GM21737 (cell line): ENCODE measurements at regions not wholly inside any gene's neighbourhood (a gene's known extent, or its start where the extent isn't known, plus 50 kb on each side); places are given as distances from the start of the nearest gene placed in this dataset.
"Not testable (repeated sequence)": the region's sequence is repeated elsewhere in the genome, so short reads cannot be mapped to it uniquely, and the experiment has no call there.

Experiments
- ATAC-seq: cut with Tn5 transposase; IDR thresholded peaks from one replicate; pipeline ENCODE4 v1.9.1; 2021; ENCODE audit warnings: mild to moderate bottlenecking, moderate library complexity; ENCODE audit not compliant: unreplicated experiment

- no peak for ATAC-seq
Observed at GRCh38 chr5:130502702-130503101, 598.4 kb downstream of the CHSY3 start.

- ATAC-seq: no peak
Observed at GRCh38 chr5:130501151-130501865, 597.0 kb downstream of the CHSY3 start.

GRCh38 chr5:130500495-130500894 is 596.2 kb downstream of the CHSY3 start:
- ATAC-seq: not testable (repeated sequence)

GRCh38 chr5:130496215-130496614 is 592.0 kb downstream of the CHSY3 start:
- no peak for ATAC-seq

- no peak for ATAC-seq
Observed at GRCh38 chr5:130488252-130488651, 584.0 kb downstream of the CHSY3 start.

- no peak for ATAC-seq
Observed at GRCh38 chr5:130479045-130479804, 575.0 kb downstream of the CHSY3 start.

- no peak for ATAC-seq
Observed at GRCh38 chr5:130476325-130476724, 572.1 kb downstream of the CHSY3 start.

- ATAC-seq: no peak
Observed at GRCh38 chr5:130462516-130462915, 558.3 kb downstream of the CHSY3 start.

GRCh38 chr5:130455175-130455574 is 550.9 kb downstream of the CHSY3 start:
- ATAC-seq: no peak

- no peak for ATAC-seq
Observed at GRCh38 chr5:130452744-130453143, 548.5 kb downstream of the CHSY3 start.

- ATAC-seq: no peak
Observed at GRCh38 chr5:130436430-130436829, 532.2 kb downstream of the CHSY3 start.

- ATAC-seq: no peak
Observed at GRCh38 chr5:130427222-130427955, 523.1 kb downstream of the CHSY3 start.

- no peak for ATAC-seq
Observed at GRCh38 chr5:130425424-130425823, 521.2 kb downstream of the CHSY3 start.

- ATAC-seq: no peak
Observed at GRCh38 chr5:130424341-130424740, 520.1 kb downstream of the CHSY3 start.

GRCh38 chr5:130402906-130403305 is 498.6 kb downstream of the CHSY3 start:
- ATAC-seq: no peak

GRCh38 chr5:130400091-130400490 is 495.8 kb downstream of the CHSY3 start:
- no peak for ATAC-seq

- no peak for ATAC-seq
Observed at GRCh38 chr5:130398825-130399224, 494.6 kb downstream of the CHSY3 start.

GRCh38 chr5:130397727-130398126 is 493.5 kb downstream of the CHSY3 start:
- not testable (repeated sequence) for ATAC-seq

GRCh38 chr5:130397132-130397531 is 492.9 kb downstream of the CHSY3 start:
- ATAC-seq: no peak

- ATAC-seq: not testable (repeated sequence)
Observed at GRCh38 chr5:130391727-130392264, 487.5 kb downstream of the CHSY3 start.

GRCh38 chr5:130386155-130386554 is 481.9 kb downstream of the CHSY3 start:
- no peak for ATAC-seq
